ENCODE measurements at regions not wholly inside any gene's neighbourhood (a gene's known extent, or its start where the extent isn't known, plus 50 kb on each side); places are given as distances from the start of the nearest gene placed in this dataset.
"Not testable (repeated sequence)": the region's sequence is repeated elsewhere in the genome, so short reads cannot be mapped to it uniquely, and the experiment has no call there.

- no peak for DNase-seq
Observed at GRCh38 chr2:375270-375955, 87.5 kb upstream of the ALKAL2 start.

GRCh38 chr2:368386-368785 lies 80.5 kb upstream of the ALKAL2 start:
- DNase-seq, result no peak

- no peak for DNase-seq
Observed at GRCh38 chr2:367246-367645, 79.4 kb upstream of the ALKAL2 start.

GRCh38 chr2:366706-367105 lies 78.8 kb upstream of the ALKAL2 start:
- no peak for DNase-seq

- no peak for DNase-seq
Observed at GRCh38 chr2:365367-366275, 77.7 kb upstream of the ALKAL2 start.

GRCh38 chr2:363824-364470 lies 76.1 kb upstream of the ALKAL2 start:
- DNase-seq, result no peak

- DNase-seq, result no peak
Observed at GRCh38 chr2:362924-363323, 75.0 kb upstream of the ALKAL2 start.

- no peak for DNase-seq
Observed at GRCh38 chr2:360124-360523, 72.2 kb upstream of the ALKAL2 start.

- DNase-seq, result no peak
Observed at GRCh38 chr2:359047-359446, 71.2 kb upstream of the ALKAL2 start.

- no peak for DNase-seq
Observed at GRCh38 chr2:357811-358210, 69.9 kb upstream of the ALKAL2 start.

- not testable (repeated sequence) for DNase-seq
Observed at GRCh38 chr2:356304-356703, 68.4 kb upstream of the ALKAL2 start.

- no peak for DNase-seq
Observed at GRCh38 chr2:355773-356172, 67.9 kb upstream of the ALKAL2 start.

GRCh38 chr2:352696-353095 lies 64.8 kb upstream of the ALKAL2 start:
- DNase-seq, result no peak

- no peak for DNase-seq
Observed at GRCh38 chr2:349390-349789, 61.5 kb upstream of the ALKAL2 start.

- DNase-seq, result no peak
Observed at GRCh38 chr2:348361-348916, 60.5 kb upstream of the ALKAL2 start.

- DNase-seq, result no peak
Observed at GRCh38 chr2:344811-345210, 56.9 kb upstream of the ALKAL2 start.

- DNase-seq, result no peak
Observed at GRCh38 chr2:343355-343754, 55.5 kb upstream of the ALKAL2 start.

- DNase-seq, result no peak
Observed at GRCh38 chr2:341912-342311, 54.0 kb upstream of the ALKAL2 start.

- DNase-seq, result no peak
Observed at GRCh38 chr2:341017-341542, 53.2 kb upstream of the ALKAL2 start.

Data from central memory CD4-positive, alpha-beta T cell (primary cell).